SKM-1 (cell line): ENCODE measurements at regions not wholly inside any gene's neighbourhood (a gene's known extent, or its start where the extent isn't known, plus 50 kb on each side); places are given as distances from the start of the nearest gene placed in this dataset.
A peak's percentile ranks its signal among the peaks of the same experiment; 100 is the strongest.
"Not testable (repeated sequence)": the region's sequence is repeated elsewhere in the genome, so short reads cannot be mapped to it uniquely, and the experiment has no call there.

Experiments used
- DNase-seq: peaks from one replicate; lab custom pipeline; 2025; ENCODE audit not compliant: unreplicated experiment; lab: John Stamatoyannopoulos, UW

- no peak for DNase-seq
Measured at GRCh38 chr14:30357791-30358190, 201.2 kb upstream of the G2E3 start.

- no peak for DNase-seq
Measured at GRCh38 chr14:30362369-30363218, 196.4 kb upstream of the G2E3 start.

- not testable (repeated sequence) for DNase-seq
Measured at GRCh38 chr14:30363219-30363880, 195.6 kb upstream of the G2E3 start.

GRCh38 chr14:30369502-30370180 is 189.3 kb upstream of the G2E3 start:
- DNase-seq = no peak

GRCh38 chr14:30373053-30373452 is 185.9 kb upstream of the G2E3 start:
- DNase-seq = no peak

GRCh38 chr14:30373526-30373925 is 185.4 kb upstream of the G2E3 start:
- no peak for DNase-seq

- peak; percentile 6 for DNase-seq
Measured at GRCh38 chr14:30375296-30375892, 183.6 kb upstream of the G2E3 start.

- no peak for DNase-seq
Measured at GRCh38 chr14:30381861-30382480, 177.0 kb upstream of the G2E3 start.

- DNase-seq = no peak
Measured at GRCh38 chr14:30385925-30386324, 173.0 kb upstream of the G2E3 start.

GRCh38 chr14:30387871-30388270 is 171.1 kb upstream of the G2E3 start:
- no peak for DNase-seq

- DNase-seq = no peak
Measured at GRCh38 chr14:30389134-30389876, 169.7 kb upstream of the G2E3 start.

- DNase-seq = no peak
Measured at GRCh38 chr14:30389877-30390385, 169.0 kb upstream of the G2E3 start.

GRCh38 chr14:30395065-30395464 is 163.9 kb upstream of the G2E3 start:
- no peak for DNase-seq

- no peak for DNase-seq
Measured at GRCh38 chr14:30402846-30403245, 156.1 kb upstream of the G2E3 start.

GRCh38 chr14:30403791-30404190 is 155.2 kb upstream of the G2E3 start:
- no peak for DNase-seq

GRCh38 chr14:30409508-30410015 is 149.4 kb upstream of the G2E3 start:
- not testable (repeated sequence) for DNase-seq

GRCh38 chr14:30410986-30411385 is 148.0 kb upstream of the G2E3 start:
- no peak for DNase-seq

GRCh38 chr14:30413184-30413583 is 145.8 kb upstream of the G2E3 start:
- not testable (repeated sequence) for DNase-seq

- DNase-seq = no peak
Measured at GRCh38 chr14:30417121-30417520, 141.8 kb upstream of the G2E3 start.

- DNase-seq = no peak
Measured at GRCh38 chr14:30417999-30418398, 141.0 kb upstream of the G2E3 start.
